ENCODE measurements at regions not wholly inside any gene's neighbourhood (a gene's known extent, or its start where the extent isn't known, plus 50 kb on each side); places are given as distances from the start of the nearest gene placed in this dataset.

DNA sequence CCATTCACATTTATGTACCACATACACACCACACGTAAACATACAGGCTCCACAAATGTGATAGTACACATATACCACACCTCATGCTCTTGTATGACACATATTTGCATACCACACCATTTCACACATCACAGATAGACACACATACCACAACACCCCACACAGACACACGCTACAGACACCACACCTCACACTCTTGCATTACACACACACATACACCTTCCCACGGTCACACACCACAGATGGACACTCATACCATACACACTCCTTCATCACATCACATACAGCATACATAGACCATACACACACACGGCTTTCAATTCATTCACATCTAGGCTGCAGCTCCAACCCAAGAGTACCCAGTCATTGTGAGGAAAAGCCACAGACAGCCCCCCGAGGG lies 222.5 kb upstream of the RPL34 start:
- Mint-ChIP-seq H3K9me3 (ENCODE audit: unreplicated experiment) (no peaks in the 10 kb centered on the region), H3K4me1 (ENCODE audit: insufficient read depth, unreplicated experiment) (peaks cover 5% of the 10 kb centered on the region), H3K36me3 (ENCODE audit: insufficient read depth, unreplicated experiment) (no peaks in the 10 kb centered on the region), H3K27me3 (ENCODE audit: insufficient read depth, unreplicated experiment) (no peaks in the 10 kb centered on the region), H3K4me3 (ENCODE audit: unreplicated experiment) (no peak overlapping the region), H3K27ac (ENCODE audit: low read depth, unreplicated experiment) (no peak overlapping the region)
- CTCF ChIA-PET, result no interaction called here
- POLR2A ChIA-PET, result no interaction called here
- BruUV-seq (replicated peaks), result no TSS peak
- TF ChIP-seq, protein P1, sequence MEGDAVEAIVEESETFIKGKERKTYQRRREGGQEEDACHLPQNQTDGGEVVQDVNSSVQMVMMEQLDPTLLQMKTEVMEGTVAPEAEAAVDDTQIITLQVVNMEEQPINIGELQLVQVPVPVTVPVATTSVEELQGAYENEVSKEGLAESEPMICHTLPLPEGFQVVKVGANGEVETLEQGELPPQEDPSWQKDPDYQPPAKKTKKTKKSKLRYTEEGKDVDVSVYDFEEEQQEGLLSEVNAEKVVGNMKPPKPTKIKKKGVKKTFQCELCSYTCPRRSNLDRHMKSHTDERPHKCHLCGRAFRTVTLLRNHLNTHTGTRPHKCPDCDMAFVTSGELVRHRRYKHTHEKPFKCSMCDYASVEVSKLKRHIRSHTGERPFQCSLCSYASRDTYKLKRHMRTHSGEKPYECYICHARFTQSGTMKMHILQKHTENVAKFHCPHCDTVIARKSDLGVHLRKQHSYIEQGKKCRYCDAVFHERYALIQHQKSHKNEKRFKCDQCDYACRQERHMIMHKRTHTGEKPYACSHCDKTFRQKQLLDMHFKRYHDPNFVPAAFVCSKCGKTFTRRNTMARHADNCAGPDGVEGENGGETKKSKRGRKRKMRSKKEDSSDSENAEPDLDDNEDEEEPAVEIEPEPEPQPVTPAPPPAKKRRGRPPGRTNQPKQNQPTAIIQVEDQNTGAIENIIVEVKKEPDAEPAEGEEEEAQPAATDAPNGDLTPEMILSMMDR (IDR thresholded peaks at IDR 0.05; ENCODE audit: unreplicated experiment), result no peak
- DNase-seq (ENCODE audit: unreplicated experiment), result no peak
- intact Hi-C loops (cut with micrococcal nuclease), result no loop called here

DNA sequence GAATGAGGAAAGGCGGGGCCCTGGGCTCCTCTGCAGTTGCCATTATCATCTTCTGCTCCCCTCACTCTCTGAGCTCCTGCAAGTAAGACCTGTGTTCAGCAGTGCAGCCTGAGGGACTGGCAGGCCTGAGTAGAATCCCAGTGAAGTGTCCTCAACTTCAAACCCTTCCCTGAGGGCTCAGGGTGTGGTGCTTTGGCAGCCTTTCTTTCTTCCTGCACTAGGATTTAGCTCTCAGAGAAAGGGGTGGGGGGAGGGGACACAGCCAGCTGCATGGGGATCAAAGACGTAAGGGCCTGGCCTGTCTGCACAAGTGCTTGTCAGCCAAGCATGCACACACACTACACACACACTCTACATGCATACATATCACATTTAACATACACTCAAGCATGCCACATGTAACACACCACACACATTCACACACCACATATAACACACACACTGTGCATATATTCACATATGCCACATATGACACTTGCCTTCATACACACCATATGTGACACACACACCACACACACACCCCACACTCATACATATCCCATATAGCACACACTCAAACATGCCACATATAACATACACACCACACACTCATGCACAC lies 223.4 kb upstream of the RPL34 start:
- no TSS peak for BruUV-seq (replicated peaks)
- no peaks in the 10 kb centered on the region for H3K9me3 Mint-ChIP-seq (ENCODE audit: unreplicated experiment)
- TF ChIP-seq, protein P1 (IDR thresholded peaks at IDR 0.05; ENCODE audit: unreplicated experiment), result no peak
- H3K4me3 Mint-ChIP-seq (ENCODE audit: unreplicated experiment), result no peak overlapping the region
- peaks cover 5% of the 10 kb centered on the region for H3K4me1 Mint-ChIP-seq (ENCODE audit: insufficient read depth, unreplicated experiment)
- peak; percentile 40 for DNase-seq (ENCODE audit: unreplicated experiment)
- POLR2A ChIA-PET, result interaction anchor here (0.6 to 0.9 kb wide), 3 partner anchors 11 to 59 kb away, joined by 3 to 4 read pairs (median 3); no protein-coding TSS in a partner anchor
- CTCF ChIA-PET, result interaction anchor here (0.6 kb wide), 2 partner anchors 71 to 619 kb away, joined by 3 to 4 read pairs; no protein-coding TSS in a partner anchor
- intact Hi-C loops (cut with micrococcal nuclease), result no loop called here
- no peaks in the 10 kb centered on the region for H3K27me3 Mint-ChIP-seq (ENCODE audit: insufficient read depth, unreplicated experiment)
- H3K36me3 Mint-ChIP-seq (ENCODE audit: insufficient read depth, unreplicated experiment), result no peaks in the 10 kb centered on the region
- H3K27ac Mint-ChIP-seq (ENCODE audit: low read depth, unreplicated experiment), result no peak overlapping the region

DNA sequence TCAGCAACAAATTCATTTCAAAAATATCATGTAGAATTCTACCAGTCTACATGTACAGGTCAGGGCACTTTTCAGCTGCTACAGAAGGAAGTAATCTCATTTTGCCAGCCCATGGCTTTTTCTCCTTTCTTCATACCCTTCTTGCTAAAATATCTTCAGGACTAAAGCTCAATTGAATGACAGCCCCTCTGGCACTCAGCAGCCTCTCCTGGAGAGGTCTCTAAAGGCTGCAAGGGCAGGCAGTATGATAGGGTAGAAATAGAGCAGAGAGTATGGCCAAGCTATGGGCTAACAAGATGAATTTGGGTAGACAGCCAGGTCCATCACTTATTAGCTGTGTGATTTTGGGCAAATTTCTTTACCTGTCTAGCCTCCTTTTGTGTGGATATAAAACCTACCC lies 224.6 kb upstream of the RPL34 start:
- no peak overlapping the region for H3K27ac Mint-ChIP-seq (ENCODE audit: low read depth, unreplicated experiment)
- H3K27me3 Mint-ChIP-seq (ENCODE audit: insufficient read depth, unreplicated experiment), result no peaks in the 10 kb centered on the region
- no peaks in the 10 kb centered on the region for H3K9me3 Mint-ChIP-seq (ENCODE audit: unreplicated experiment)
- TF ChIP-seq, protein P1 (IDR thresholded peaks at IDR 0.05; ENCODE audit: unreplicated experiment), result no peak
- H3K36me3 Mint-ChIP-seq (ENCODE audit: insufficient read depth, unreplicated experiment), result no peaks in the 10 kb centered on the region
- intact Hi-C loops (cut with micrococcal nuclease), result no loop called here
- DNase-seq (ENCODE audit: unreplicated experiment), result no peak
- peaks cover 5% of the 10 kb centered on the region for H3K4me1 Mint-ChIP-seq (ENCODE audit: insufficient read depth, unreplicated experiment)
- BruUV-seq (replicated peaks), result no TSS peak
- POLR2A ChIA-PET, result interaction anchor here (0.9 kb wide), 1 partner anchor 10 kb away, joined by 4 read pairs; no protein-coding TSS in a partner anchor
- no peak overlapping the region for H3K4me3 Mint-ChIP-seq (ENCODE audit: unreplicated experiment)
- CTCF ChIA-PET, result interaction anchor here (0.5 to 1.2 kb wide), 2 partner anchors 97 to 179 kb away, joined by 3 read pairs; no protein-coding TSS in a partner anchor

DNA sequence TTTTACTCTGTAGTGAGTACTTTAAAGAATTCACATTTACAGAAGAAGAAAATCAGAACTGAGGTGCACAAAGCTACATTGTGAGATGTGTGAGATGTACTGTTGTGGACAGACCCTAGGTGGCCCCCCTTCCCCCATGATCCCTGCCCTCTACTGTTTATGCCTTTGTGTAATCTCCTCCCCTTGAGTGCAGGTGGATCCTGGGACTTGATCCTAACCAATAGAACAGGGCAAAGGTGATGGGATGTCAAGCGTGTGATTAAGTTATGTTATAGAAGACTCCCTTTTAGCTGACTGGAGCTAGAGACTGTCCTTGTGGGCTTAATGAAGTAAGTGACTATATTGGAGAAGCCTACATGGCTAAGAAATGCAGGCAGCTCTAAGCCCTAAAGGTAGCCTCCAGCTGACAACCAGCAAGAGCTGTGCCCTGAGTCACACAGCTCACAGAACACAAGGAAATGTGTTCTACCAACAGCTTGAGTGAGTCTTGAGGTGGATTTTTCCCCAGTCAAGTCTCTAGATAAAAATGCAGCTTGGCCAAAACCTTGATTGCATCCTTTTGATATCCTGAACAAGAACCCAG lies 225.2 kb upstream of the LEF1 start:
- ChIA-PET CTCF (interaction anchor here (0.5 kb wide), 1 partner anchor 8 kb away, joined by 3 read pairs; no protein-coding TSS in a partner anchor), POLR2A (interaction anchor here (0.6 kb wide), 1 partner anchor 40 kb away, joined by 4 read pairs; no protein-coding TSS in a partner anchor)
- no peak overlapping the region for H3K27ac Mint-ChIP-seq (ENCODE audit: low read depth, unreplicated experiment)
- intact Hi-C loops (cut with micrococcal nuclease), result no loop called here
- TF ChIP-seq, protein P1 (IDR thresholded peaks at IDR 0.05; ENCODE audit: unreplicated experiment), result no peak
- BruUV-seq (replicated peaks), result no TSS peak
- no peak for DNase-seq (ENCODE audit: unreplicated experiment)
- H3K9me3 Mint-ChIP-seq (ENCODE audit: unreplicated experiment), result no peaks in the 10 kb centered on the region
- peaks cover 5% of the 10 kb centered on the region for H3K4me1 Mint-ChIP-seq (ENCODE audit: insufficient read depth, unreplicated experiment)
- no peak overlapping the region for H3K4me3 Mint-ChIP-seq (ENCODE audit: unreplicated experiment)
- no peaks in the 10 kb centered on the region for H3K27me3 Mint-ChIP-seq (ENCODE audit: insufficient read depth, unreplicated experiment)
- H3K36me3 Mint-ChIP-seq (ENCODE audit: insufficient read depth, unreplicated experiment), result no peaks in the 10 kb centered on the region
